Mucosa of descending colon (tissue), 3 donors: ENCODE measurements at regions not wholly inside any gene's neighbourhood (a gene's known extent, or its start where the extent isn't known, plus 50 kb on each side); places are given as distances from the start of the nearest gene placed in this dataset.
A peak's percentile ranks its signal among the peaks of the same experiment; 100 is the strongest.
"Not testable (repeated sequence)": the region's sequence is repeated elsewhere in the genome, so short reads cannot be mapped to it uniquely, and the experiment has no call there.

Source experiments
- ATAC-seq: fragments of 200-7000 bp; cut with Tn5 transposase; one replicate; pipeline ENCODE4 v1.9.1; 2020; ENCODE audit warnings: mild to moderate bottlenecking, moderate library complexity
- DNase-seq, 3 donors: peaks; one replicate each; pipeline ENCODE4 v3.0.0-alpha.2; 2020
- H3K36me3 ChIP-seq: fragments of 200-600 bp; one replicate; pipeline ENCODE4 v1.8.0; 2021; ENCODE audit warnings: low read depth, mild to moderate bottlenecking
- H3K4me1 ChIP-seq: fragments of 200-600 bp; one replicate; pipeline ENCODE4 v1.8.0; 2021; ENCODE audit warnings: low read depth, mild to moderate bottlenecking
- H3K4me3 ChIP-seq: fragments of 200-600 bp; one replicate; pipeline ENCODE4 v1.8.0; 2021; ENCODE audit warnings: mild to moderate bottlenecking
- H3K9me3 ChIP-seq: fragments of 200-600 bp; one replicate; pipeline ENCODE4 v1.8.0; 2021; ENCODE audit warnings: mild to moderate bottlenecking
- CTCF ChIP-seq: fragments of 200-600 bp; IDR thresholded peaks from one replicate; pipeline ENCODE4 v1.8.0; 2022; ENCODE audit warnings: antibody characterized with exemption, mild to moderate bottlenecking
- intact Hi-C, 2 donors: fragments of 100-400 bp; cut with DNase I in 1 of 2; cut with micrococcal nuclease in 1 of 2; formaldehyde crosslinking; loops; one replicate each; pipeline versions ENCODE4 v1.11.0 to v1.11.1; 2022; cut with DNase I, micrococcal nuclease
- donor health status: DM: no; HTN: no; CAD: no; lungs with moderate emphysema.
- donor health status: DM: no; HTN: no; CAD: no.
- donor health status: DM: no; HTN: yes; CAD: no.

- H3K9me3 ChIP-seq: no peaks in the 10 kb centered on the region
- ATAC-seq (no peak), DNase-seq (no peak)
- H3K4me1 ChIP-seq: no peaks in the 10 kb centered on the region
- no peaks in the 10 kb centered on the region for H3K36me3 ChIP-seq
- no peak for TF ChIP-seq CTCF
- intact Hi-C loops: no loop called here
- no peak overlapping the region for H3K4me3 ChIP-seq
Observed at GRCh38 chr5:167857321-167857720, 434.1 kb upstream of the WWC1 start.

- DNase-seq, H3K4me3 ChIP-seq, ATAC-seq, H3K9me3 ChIP-seq, intact Hi-C loops, H3K36me3 ChIP-seq, H3K4me1 ChIP-seq: not testable (repeated sequence)
Observed at GRCh38 chr5:167858186-167858855, 433.1 kb upstream of the WWC1 start.

GRCh38 chr5:167861129-167861927, 430.1 kb upstream of the WWC1 start:
- ATAC-seq (no peak), DNase-seq (peak in 1 of 3 donors; percentile 8)
- no peaks in the 10 kb centered on the region for H3K4me1 ChIP-seq
- no peak for TF ChIP-seq CTCF
- intact Hi-C loops: no loop called here
- no peaks in the 10 kb centered on the region for H3K36me3 ChIP-seq
- H3K4me3 ChIP-seq: no peak overlapping the region
- H3K9me3 ChIP-seq: no peaks in the 10 kb centered on the region

- no peaks in the 10 kb centered on the region for H3K9me3 ChIP-seq
- no peaks in the 10 kb centered on the region for H3K36me3 ChIP-seq
- ATAC-seq (no peak), DNase-seq (no peak)
- intact Hi-C loops: no loop called here
- H3K4me1 ChIP-seq: no peaks in the 10 kb centered on the region
- H3K4me3 ChIP-seq: no peak overlapping the region
- no peak for TF ChIP-seq CTCF
Observed at GRCh38 chr5:167861928-167862426, 429.5 kb upstream of the WWC1 start.

GRCh38 chr5:167863883-167864282, 427.6 kb upstream of the WWC1 start:
- DNase-seq: no peak
- intact Hi-C loops: no loop called here
- Histone ChIP-seq H3K9me3 (no peaks in the 10 kb centered on the region), H3K4me1 (no peaks in the 10 kb centered on the region), H3K36me3 (no peaks in the 10 kb centered on the region), H3K4me3 (no peak overlapping the region)
- no peak for TF ChIP-seq CTCF
- ATAC-seq: no peak

GRCh38 chr5:167864801-167865200, 426.6 kb upstream of the WWC1 start:
- ATAC-seq (no peak), DNase-seq (no peak)
- Histone ChIP-seq H3K4me3 (no peak overlapping the region), H3K4me1 (no peaks in the 10 kb centered on the region), H3K36me3 (no peaks in the 10 kb centered on the region), H3K9me3 (no peaks in the 10 kb centered on the region)
- no peak for TF ChIP-seq CTCF
- intact Hi-C loops: no loop called here
